ENCODE measurements at regions not wholly inside any gene's neighbourhood (a gene's known extent, or its start where the extent isn't known, plus 50 kb on each side); places are given as distances from the start of the nearest gene placed in this dataset.

DNA sequence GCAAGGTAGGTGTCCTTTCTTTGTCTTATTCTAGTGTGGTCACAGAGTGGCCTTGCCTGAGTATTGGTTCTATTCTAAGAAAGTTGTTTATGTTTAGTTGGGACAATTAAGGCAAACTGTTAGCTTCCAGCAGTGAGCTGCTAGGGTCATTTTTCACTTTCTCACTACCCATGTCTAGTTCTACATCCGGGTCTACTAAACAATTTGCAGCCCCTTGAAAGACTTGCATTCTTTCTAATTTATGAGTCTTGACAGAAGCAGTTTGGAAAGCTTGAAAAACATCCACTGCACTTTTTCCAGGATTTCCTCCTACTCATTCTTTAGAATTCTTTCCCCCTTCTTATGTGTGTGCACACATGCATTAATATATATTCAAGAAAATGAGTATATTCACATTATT, 892.2 kb upstream of the ACO1 start:
- TF ChIP-seq, protein P1, sequence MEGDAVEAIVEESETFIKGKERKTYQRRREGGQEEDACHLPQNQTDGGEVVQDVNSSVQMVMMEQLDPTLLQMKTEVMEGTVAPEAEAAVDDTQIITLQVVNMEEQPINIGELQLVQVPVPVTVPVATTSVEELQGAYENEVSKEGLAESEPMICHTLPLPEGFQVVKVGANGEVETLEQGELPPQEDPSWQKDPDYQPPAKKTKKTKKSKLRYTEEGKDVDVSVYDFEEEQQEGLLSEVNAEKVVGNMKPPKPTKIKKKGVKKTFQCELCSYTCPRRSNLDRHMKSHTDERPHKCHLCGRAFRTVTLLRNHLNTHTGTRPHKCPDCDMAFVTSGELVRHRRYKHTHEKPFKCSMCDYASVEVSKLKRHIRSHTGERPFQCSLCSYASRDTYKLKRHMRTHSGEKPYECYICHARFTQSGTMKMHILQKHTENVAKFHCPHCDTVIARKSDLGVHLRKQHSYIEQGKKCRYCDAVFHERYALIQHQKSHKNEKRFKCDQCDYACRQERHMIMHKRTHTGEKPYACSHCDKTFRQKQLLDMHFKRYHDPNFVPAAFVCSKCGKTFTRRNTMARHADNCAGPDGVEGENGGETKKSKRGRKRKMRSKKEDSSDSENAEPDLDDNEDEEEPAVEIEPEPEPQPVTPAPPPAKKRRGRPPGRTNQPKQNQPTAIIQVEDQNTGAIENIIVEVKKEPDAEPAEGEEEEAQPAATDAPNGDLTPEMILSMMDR (IDR thresholded peaks at IDR 0.05; ENCODE audit: low read depth, low read length), result no peak

DNA sequence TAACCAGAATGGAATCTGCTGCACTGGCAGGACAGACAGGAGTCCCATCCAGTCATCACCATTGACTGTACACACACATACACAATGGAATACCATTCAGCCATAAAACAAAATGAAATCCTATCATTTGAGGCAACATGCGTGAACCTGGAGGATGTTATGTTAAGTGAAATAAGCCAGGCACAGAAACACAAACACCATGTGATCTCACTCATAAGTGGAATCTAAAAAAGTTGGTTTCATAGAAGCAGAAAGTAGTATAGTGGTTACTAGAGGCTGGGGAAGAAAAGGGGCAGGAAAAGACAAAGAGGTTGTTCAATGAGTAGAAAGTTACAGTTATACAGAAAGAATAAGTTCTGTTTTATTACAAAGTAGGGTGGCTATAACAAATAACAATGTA, 884.0 kb upstream of the ACO1 start:
- no peak overlapping the region for H3K4me3 ChIP-seq (ENCODE audit: low read depth, low read length)
- TF ChIP-seq, protein P1 (IDR thresholded peaks at IDR 0.05; ENCODE audit: low read depth, low read length), result no peak

More for the DNA sequence above, 892.2 kb upstream of the ACO1 start:
- no peak overlapping the region for H3K4me3 ChIP-seq (ENCODE audit: low read depth, low read length)

GRCh38 chr9:31519011-31519410, 865.4 kb upstream of the ACO1 start:
- H3K4me3 ChIP-seq (ENCODE audit: low read depth, low read length), result no peak overlapping the region
- TF ChIP-seq, protein P1 (IDR thresholded peaks at IDR 0.05; ENCODE audit: low read depth, low read length), result no peak

DNA sequence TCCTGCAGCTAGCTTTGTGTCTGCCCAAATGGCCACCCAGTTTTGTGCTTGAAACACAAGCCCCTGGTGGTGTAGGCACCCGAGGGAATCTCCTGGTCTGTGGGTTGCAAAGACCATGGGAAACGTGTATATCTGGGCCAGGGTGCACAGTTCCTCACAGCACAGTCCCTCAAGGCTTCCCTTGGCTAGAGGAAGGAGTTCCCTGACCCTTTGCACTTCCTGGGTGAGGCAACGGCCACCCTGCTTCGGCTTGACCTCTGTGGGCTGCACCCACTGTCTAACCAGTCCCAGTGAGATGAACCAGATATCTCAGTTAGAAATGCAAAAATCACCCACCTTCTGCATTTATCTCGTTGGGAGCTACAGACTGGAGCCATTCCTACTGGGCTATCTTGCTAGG, 865.0 kb upstream of the ACO1 start:
- TF ChIP-seq, protein P1 (IDR thresholded peaks at IDR 0.05; ENCODE audit: low read depth, low read length), result no peak
- H3K4me3 ChIP-seq (ENCODE audit: low read depth, low read length), result no peak overlapping the region

- H3K4me3 ChIP-seq (ENCODE audit: low read depth, low read length), result no peak overlapping the region
- TF ChIP-seq, protein P1 (IDR thresholded peaks at IDR 0.05; ENCODE audit: low read depth, low read length), result no peak
These were observed 864.6 kb upstream of the ACO1 start for GRCh38 chr9:31519826-31520225.

DNA sequence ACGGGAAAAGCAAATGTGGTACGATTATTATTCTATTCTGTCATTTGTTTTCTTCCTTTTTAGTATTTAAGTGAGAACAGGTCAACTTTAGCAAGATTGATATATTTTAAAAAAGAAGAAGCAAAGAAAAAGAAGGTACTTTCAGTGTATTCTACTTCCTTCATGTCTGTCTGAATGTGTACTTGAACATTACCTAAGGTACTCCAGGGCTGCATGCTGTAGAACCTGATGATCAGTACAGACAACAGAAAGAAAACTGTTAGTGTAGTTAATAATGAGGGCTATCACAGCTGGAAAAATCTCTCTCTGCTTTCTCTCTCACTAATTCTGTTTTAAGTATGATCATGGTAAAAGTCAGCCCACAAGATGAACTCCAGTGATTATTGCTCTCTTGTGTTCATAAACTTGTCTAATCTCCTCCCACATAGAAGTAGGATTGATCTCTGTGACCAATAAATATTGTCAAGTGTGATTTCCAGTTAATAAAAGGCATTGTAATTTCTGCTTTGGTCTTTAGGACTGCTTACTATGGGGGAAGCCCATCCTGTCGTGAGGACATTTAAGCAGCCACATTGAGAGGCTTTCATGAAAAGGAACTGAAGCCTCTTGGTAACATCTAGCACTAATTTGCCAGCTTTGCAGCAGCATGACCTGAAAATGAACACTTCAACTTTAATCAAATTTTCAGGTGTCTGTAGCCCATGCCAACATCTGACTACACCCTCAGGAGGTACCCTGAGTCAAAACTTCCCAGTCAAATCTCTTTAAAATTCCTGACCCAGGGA, 864.0 kb upstream of the ACO1 start:
- TF ChIP-seq, protein P1 (IDR thresholded peaks at IDR 0.05; ENCODE audit: low read depth, low read length), result no peak

DNA sequence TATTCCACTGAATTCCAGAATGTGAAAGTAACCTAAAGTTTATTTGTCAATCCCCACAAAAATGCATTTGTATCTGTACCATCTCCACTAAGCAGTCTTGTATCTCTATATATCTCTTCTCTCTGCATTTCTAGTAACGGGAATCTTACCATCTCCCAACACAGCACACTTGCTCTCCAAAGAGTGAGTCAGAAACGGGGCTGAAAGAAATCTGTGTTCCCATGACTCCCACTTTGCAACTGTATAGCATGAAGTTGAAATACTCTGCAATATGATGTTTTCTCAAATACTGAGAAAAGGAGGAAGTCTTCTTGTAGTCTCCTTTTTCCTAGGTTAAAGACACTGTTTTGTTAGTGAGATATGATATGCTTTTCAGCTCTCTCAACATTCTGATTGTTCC, 848.8 kb upstream of the ACO1 start:
- TF ChIP-seq, protein P1 (IDR thresholded peaks at IDR 0.05; ENCODE audit: low read depth, low read length), result no peak

More for the DNA sequence above, 864.0 kb upstream of the ACO1 start:
- H3K4me3 ChIP-seq (ENCODE audit: low read depth, low read length), result no peak overlapping the region

More for the DNA sequence above, 848.8 kb upstream of the ACO1 start:
- H3K4me3 ChIP-seq (ENCODE audit: low read depth, low read length), result no peak overlapping the region

Data from WI38 (cell line).